ENCODE measurements at regions not wholly inside any gene's neighbourhood (a gene's known extent, or its start where the extent isn't known, plus 50 kb on each side); places are given as distances from the start of the nearest gene placed in this dataset.

- H3K27ac ChIP-seq (ENCODE audit: low read length): no peak overlapping the region
- H3K9me3 ChIP-seq (ENCODE audit: insufficient read depth, low read length): no peaks in the 10 kb centered on the region
- H3K9ac ChIP-seq (ENCODE audit: low read length): no peak overlapping the region
- H3K79me2 ChIP-seq (ENCODE audit: low read length): no peaks in the 10 kb centered on the region
- H3K4me2 ChIP-seq (ENCODE audit: low read length): no peak overlapping the region
- TF ChIP-seq CTCF (IDR thresholded peaks at IDR 0.05; ENCODE audit: low read depth, low read length) (no peak), EZH2phosphoT487 (IDR thresholded peaks at IDR 0.05; ENCODE audit: low read depth) (no peak)
- no peaks in the 10 kb centered on the region for H3K4me1 ChIP-seq (ENCODE audit: low read length)
- no peaks in the 10 kb centered on the region for H3K36me3 ChIP-seq (replicated peaks; ENCODE audit: low read depth, low read length)
- H2AFZ ChIP-seq (ENCODE audit: low read depth, low read length): no peak overlapping the region
- H3K4me3 ChIP-seq (ENCODE audit: low read length): no peak overlapping the region
- no peaks in the 10 kb centered on the region for H3K27me3 ChIP-seq (ENCODE audit: low read depth, low read length)
- H4K20me1 ChIP-seq (ENCODE audit: insufficient read depth, low read length): no peaks in the 10 kb centered on the region
Measured at GRCh38 chr21:23624281-23624680, 1983.0 kb downstream of the MRPL39 start.

GRCh38 chr21:23613014-23613413 lies 1994.3 kb downstream of the MRPL39 start:
- Histone ChIP-seq H3K4me1 (ENCODE audit: low read length) (no peaks in the 10 kb centered on the region), H3K27me3 (ENCODE audit: low read depth, low read length) (no peaks in the 10 kb centered on the region), H3K4me3 (ENCODE audit: low read length) (no peak overlapping the region), H3K27ac (ENCODE audit: low read length) (no peak overlapping the region), H3K9me3 (ENCODE audit: insufficient read depth, low read length) (no peaks in the 10 kb centered on the region), H2AFZ (ENCODE audit: low read depth, low read length) (no peak overlapping the region), H3K79me2 (ENCODE audit: low read length) (no peaks in the 10 kb centered on the region), H3K36me3 (replicated peaks; ENCODE audit: low read depth, low read length) (no peaks in the 10 kb centered on the region), H3K9ac (ENCODE audit: low read length) (no peak overlapping the region), H3K4me2 (ENCODE audit: low read length) (no peak overlapping the region), H4K20me1 (ENCODE audit: insufficient read depth, low read length) (no peaks in the 10 kb centered on the region)
- TF ChIP-seq EZH2phosphoT487 (IDR thresholded peaks at IDR 0.05; ENCODE audit: low read depth) (no peak), CTCF (IDR thresholded peaks at IDR 0.05; ENCODE audit: low read depth, low read length) (no peak)

GRCh38 chr21:23612210-23612609 lies 1995.1 kb downstream of the MRPL39 start:
- TF ChIP-seq EZH2phosphoT487 (IDR thresholded peaks at IDR 0.05; ENCODE audit: low read depth): no peak
- TF ChIP-seq CTCF (IDR thresholded peaks at IDR 0.05; ENCODE audit: low read depth, low read length): no peak
- Histone ChIP-seq H3K9me3 (ENCODE audit: insufficient read depth, low read length) (no peaks in the 10 kb centered on the region), H3K36me3 (replicated peaks; ENCODE audit: low read depth, low read length) (no peaks in the 10 kb centered on the region)

DNA sequence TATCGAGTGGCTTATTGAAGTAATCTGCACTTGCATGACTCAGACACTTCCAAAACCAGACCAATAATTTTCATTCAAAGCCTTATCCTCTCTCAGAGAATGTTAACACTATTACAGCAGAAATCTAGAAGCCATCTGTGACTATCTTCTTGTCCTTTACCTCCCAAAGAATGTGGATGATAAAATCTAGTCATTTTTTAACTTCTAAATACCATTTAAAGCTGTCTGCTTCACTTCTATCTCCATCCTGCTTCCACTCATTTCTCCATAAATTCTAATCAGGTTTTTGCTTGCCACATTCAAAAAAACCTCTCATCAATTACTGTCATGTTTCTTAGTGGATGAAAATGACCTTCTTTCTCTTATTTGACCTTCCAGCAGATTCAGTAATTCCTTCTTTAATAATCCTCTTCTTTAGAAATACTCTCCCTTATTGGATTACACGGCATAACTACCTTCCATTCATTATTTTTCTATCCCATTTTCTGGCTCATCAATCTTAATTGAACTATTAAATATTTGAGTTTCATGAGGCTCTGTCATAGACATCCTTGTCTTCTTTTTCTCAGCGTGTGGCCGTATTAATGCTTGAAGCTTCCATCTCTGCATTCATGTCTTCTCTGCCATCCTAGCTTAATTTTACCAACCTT lies 1999.4 kb downstream of the MRPL39 start:
- no peak overlapping the region for H3K9ac ChIP-seq (ENCODE audit: low read length)

More at GRCh38 chr21:23612210-23612609, 1995.1 kb downstream of the MRPL39 start:
- no peak overlapping the region for H3K4me2 ChIP-seq (ENCODE audit: low read length)
- H4K20me1 ChIP-seq (ENCODE audit: insufficient read depth, low read length): no peaks in the 10 kb centered on the region
- no peaks in the 10 kb centered on the region for H3K27me3 ChIP-seq (ENCODE audit: low read depth, low read length)
- no peak overlapping the region for H3K9ac ChIP-seq (ENCODE audit: low read length)
- H3K27ac ChIP-seq (ENCODE audit: low read length): no peak overlapping the region
- H3K4me3 ChIP-seq (ENCODE audit: low read length): no peak overlapping the region
- H2AFZ ChIP-seq (ENCODE audit: low read depth, low read length): no peak overlapping the region
- no peaks in the 10 kb centered on the region for H3K79me2 ChIP-seq (ENCODE audit: low read length)
- no peaks in the 10 kb centered on the region for H3K4me1 ChIP-seq (ENCODE audit: low read length)

More for the DNA sequence above, 1999.4 kb downstream of the MRPL39 start:
- no peak for TF ChIP-seq CTCF (IDR thresholded peaks at IDR 0.05; ENCODE audit: low read depth, low read length)
- TF ChIP-seq EZH2phosphoT487 (IDR thresholded peaks at IDR 0.05; ENCODE audit: low read depth): no peak
- Histone ChIP-seq H3K27ac (ENCODE audit: low read length) (no peak overlapping the region), H3K4me2 (ENCODE audit: low read length) (no peak overlapping the region), H3K79me2 (ENCODE audit: low read length) (no peaks in the 10 kb centered on the region), H3K4me1 (ENCODE audit: low read length) (no peaks in the 10 kb centered on the region), H3K36me3 (replicated peaks; ENCODE audit: low read depth, low read length) (no peaks in the 10 kb centered on the region), H3K4me3 (ENCODE audit: low read length) (no peak overlapping the region), H2AFZ (ENCODE audit: low read depth, low read length) (no peak overlapping the region), H3K27me3 (ENCODE audit: low read depth, low read length) (no peaks in the 10 kb centered on the region), H4K20me1 (ENCODE audit: insufficient read depth, low read length) (no peaks in the 10 kb centered on the region), H3K9me3 (ENCODE audit: insufficient read depth, low read length) (no peaks in the 10 kb centered on the region)

Data from OCI-LY3 (cell line).